Gastrocnemius medialis (tissue), 4 donors: ENCODE measurements at regions not wholly inside any gene's neighbourhood (a gene's known extent, or its start where the extent isn't known, plus 50 kb on each side); places are given as distances from the start of the nearest gene placed in this dataset.
"Not testable (repeated sequence)": the region's sequence is repeated elsewhere in the genome, so short reads cannot be mapped to it uniquely, and the experiment has no call there.

Experiments
- POLR2A ChIP-seq, 2 donors: fragments of 450-650 bp; IDR thresholded peaks; one replicate each; pipeline ENCODE4 v1.6.1; 2017; ENCODE audit warnings: antibody characterized with exemption in 2 of 2, mild to moderate bottlenecking in 2 of 2, moderate library complexity in 2 of 2
- TF ChIP-seq, protein P1 (sequence below), 5 experiments: fragments of 450-650 bp in 3 of 5; fragments of 200-600 bp in 2 of 5; sonication (generic) in 2 of 5; IDR thresholded peaks in 4 of 5; conservative IDR thresholded peaks in 1 of 5; 1 replicate in 4 of 5; 2 replicates in 1 of 5; pipeline ENCODE4 v1.5.1; 2016 to 2019; ENCODE audit warnings: antibody characterized with exemption in 5 of 5, mild to moderate bottlenecking in 3 of 5, moderate library complexity in 3 of 5

DNA sequence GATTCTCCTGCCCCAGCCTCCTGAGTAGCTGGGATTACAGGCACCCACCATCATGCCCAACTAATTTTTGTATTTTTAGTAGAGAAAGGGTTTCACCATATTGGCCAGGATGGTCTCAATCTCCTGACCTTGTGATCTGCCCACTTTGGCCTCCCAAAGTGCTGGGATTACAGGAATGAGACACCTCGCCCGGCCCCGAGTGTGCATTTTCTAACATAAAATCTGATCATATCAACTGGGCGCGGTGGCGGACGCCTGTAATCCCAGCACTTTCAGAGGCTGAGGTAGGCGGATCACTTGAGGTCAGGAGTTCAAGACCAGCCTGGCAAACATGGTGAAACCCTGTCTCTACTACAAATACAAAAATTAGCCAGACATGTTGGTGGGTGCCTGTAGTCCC, 745.5 kb upstream of the TPTE start:
- TF ChIP-seq, protein P1, sequence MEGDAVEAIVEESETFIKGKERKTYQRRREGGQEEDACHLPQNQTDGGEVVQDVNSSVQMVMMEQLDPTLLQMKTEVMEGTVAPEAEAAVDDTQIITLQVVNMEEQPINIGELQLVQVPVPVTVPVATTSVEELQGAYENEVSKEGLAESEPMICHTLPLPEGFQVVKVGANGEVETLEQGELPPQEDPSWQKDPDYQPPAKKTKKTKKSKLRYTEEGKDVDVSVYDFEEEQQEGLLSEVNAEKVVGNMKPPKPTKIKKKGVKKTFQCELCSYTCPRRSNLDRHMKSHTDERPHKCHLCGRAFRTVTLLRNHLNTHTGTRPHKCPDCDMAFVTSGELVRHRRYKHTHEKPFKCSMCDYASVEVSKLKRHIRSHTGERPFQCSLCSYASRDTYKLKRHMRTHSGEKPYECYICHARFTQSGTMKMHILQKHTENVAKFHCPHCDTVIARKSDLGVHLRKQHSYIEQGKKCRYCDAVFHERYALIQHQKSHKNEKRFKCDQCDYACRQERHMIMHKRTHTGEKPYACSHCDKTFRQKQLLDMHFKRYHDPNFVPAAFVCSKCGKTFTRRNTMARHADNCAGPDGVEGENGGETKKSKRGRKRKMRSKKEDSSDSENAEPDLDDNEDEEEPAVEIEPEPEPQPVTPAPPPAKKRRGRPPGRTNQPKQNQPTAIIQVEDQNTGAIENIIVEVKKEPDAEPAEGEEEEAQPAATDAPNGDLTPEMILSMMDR (IDR thresholded peaks at IDR 0.05 in 4 of 5, conservative IDR thresholded peaks at IDR 0.05 in 1 of 5), result not testable (repeated sequence)
- TF ChIP-seq POLR2A (IDR thresholded peaks at IDR 0.05), result not testable (repeated sequence)
